K562 (cell line): ENCODE measurements at regions not wholly inside any gene's neighbourhood (a gene's known extent, or its start where the extent isn't known, plus 50 kb on each side); places are given as distances from the start of the nearest gene placed in this dataset.

Experiments used
- ATF7 ChIP-seq: fragments of 450-650 bp; IDR thresholded peaks from 2 replicates; pipeline ENCODE4 v1.7.1; 2014; ENCODE audit warnings: mild to moderate bottlenecking, moderate library complexity
- CREBBP ChIP-seq: IDR thresholded peaks from one replicate; pipeline ENCODE4 v1.6.1; 2012; ENCODE audit warnings: low read depth, mild to moderate bottlenecking, control low read depth, inconsistent platforms, low read length
- SRSF9 ChIP-seq: fragments of 200-400 bp; formaldehyde crosslinking; IDR thresholded peaks from 2 replicates; pipeline ENCODE4 v1.6.1; 2017; ENCODE audit warnings: low read depth, low read length, borderline replicate concordance
- U2AF1 ChIP-seq: fragments of 200-400 bp; formaldehyde crosslinking; optimal IDR thresholded peaks from 2 replicates; pipeline ENCODE3; 2017; ENCODE audit warnings: mild to moderate bottlenecking, low read depth, low read length, moderate library complexity
- ZBED1 ChIP-seq: IDR thresholded peaks from 2 replicates; pipeline ENCODE4 v1.6.1; 2014
- ZNF551 ChIP-seq: fragments of 250-450 bp; sonication (Bioruptor Pico); IDR thresholded peaks from 2 replicates; pipeline ENCODE4 v1.5.0; 2021; ENCODE audit warnings: mild to moderate bottlenecking, moderate library complexity
- TF ChIP-seq, protein P1 (sequence below), 2 experiments: fragments of 450-650 bp in 1 of 2; sonication (generic) in 1 of 2; formaldehyde crosslinking in 1 of 2; IDR thresholded peaks in 1 of 2; conservative IDR thresholded peaks in 1 of 2; 2 replicates each; pipeline versions ENCODE4 v1.6.1 to v1.8.1; 2016 to 2023; ENCODE audit warnings: mild to moderate bottlenecking in 2 of 2, moderate library complexity in 2 of 2, inconsistent platforms in 1 of 2, missing genetic modification reagents in 1 of 2
- TF ChIP-seq, protein P2 (sequence below): fragments of 450-650 bp; conservative IDR thresholded peaks from 2 replicates; pipeline ENCODE4 v1.6.1; 2016; ENCODE audit warnings: missing genetic modification characterization, low read depth, mild to moderate bottlenecking, missing compliant biosample characterization, moderate library complexity
- TF ChIP-seq, protein P3 (sequence below): fragments of 450-650 bp; formaldehyde crosslinking; IDR thresholded peaks from 2 replicates; pipeline ENCODE4 v1.4.0; 2020; ENCODE audit warnings: mild to moderate bottlenecking, mixed read lengths

DNA sequence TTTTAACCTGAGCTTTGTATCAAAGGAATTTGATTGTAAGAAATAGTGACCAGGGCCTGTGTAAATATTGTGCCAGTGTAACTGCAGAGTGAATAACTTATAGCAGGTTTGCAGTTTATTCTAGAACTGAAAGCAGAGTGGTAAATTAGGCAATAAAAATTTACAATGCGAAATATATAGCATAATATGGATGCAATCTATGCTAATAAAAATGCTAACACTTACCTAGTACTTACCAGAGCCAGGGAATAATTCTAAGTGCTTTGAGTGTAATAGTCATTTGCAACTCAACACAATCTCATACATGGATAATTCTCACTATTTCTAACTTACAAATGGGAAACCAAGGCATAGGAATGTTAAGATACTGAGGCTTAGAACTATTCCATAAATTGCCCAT lies 303.4 kb downstream of the ISL1 start (continued):
- TF ChIP-seq, protein P1, sequence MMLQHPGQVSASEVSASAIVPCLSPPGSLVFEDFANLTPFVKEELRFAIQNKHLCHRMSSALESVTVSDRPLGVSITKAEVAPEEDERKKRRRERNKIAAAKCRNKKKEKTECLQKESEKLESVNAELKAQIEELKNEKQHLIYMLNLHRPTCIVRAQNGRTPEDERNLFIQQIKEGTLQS (IDR thresholded peaks at IDR 0.05): no peak
- TF ChIP-seq, protein P1 (CRISPR knock-in tag; conservative IDR thresholded peaks at IDR 0.05): no peak
- TF ChIP-seq, protein P2, sequence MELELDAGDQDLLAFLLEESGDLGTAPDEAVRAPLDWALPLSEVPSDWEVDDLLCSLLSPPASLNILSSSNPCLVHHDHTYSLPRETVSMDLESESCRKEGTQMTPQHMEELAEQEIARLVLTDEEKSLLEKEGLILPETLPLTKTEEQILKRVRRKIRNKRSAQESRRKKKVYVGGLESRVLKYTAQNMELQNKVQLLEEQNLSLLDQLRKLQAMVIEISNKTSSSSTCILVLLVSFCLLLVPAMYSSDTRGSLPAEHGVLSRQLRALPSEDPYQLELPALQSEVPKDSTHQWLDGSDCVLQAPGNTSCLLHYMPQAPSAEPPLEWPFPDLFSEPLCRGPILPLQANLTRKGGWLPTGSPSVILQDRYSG (tag): no peak
- no peak for TF ChIP-seq CREBBP
- no peak for TF ChIP-seq U2AF1
- TF ChIP-seq SRSF9: no peak
- TF ChIP-seq, protein P3, sequence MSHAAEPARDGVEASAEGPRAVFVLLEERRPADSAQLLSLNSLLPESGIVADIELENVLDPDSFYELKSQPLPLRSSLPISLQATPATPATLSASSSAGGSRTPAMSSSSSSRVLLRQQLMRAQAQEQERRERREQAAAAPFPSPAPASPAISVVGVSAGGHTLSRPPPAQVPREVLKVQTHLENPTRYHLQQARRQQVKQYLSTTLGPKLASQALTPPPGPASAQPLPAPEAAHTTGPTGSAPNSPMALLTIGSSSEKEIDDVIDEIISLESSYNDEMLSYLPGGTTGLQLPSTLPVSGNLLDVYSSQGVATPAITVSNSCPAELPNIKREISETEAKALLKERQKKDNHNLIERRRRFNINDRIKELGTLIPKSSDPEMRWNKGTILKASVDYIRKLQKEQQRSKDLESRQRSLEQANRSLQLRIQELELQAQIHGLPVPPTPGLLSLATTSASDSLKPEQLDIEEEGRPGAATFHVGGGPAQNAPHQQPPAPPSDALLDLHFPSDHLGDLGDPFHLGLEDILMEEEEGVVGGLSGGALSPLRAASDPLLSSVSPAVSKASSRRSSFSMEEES (CRISPR knock-in tag): no peak
- TF ChIP-seq ZBED1: no peak
- TF ChIP-seq ATF7: no peak
- TF ChIP-seq ZNF551: no peak
